Epithelial cell of proximal tubule (primary cell): ENCODE measurements at regions not wholly inside any gene's neighbourhood (a gene's known extent, or its start where the extent isn't known, plus 50 kb on each side); places are given as distances from the start of the nearest gene placed in this dataset.

Source experiments
- DNase-seq: peaks from one replicate; pipeline ENCODE4 v3.0.0-alpha.2; 2011; ENCODE audit warnings: low read depth
- H3K4me3 ChIP-seq: 2 replicates; pipeline ENCODE4 v1.5.1; 2011; ENCODE audit warnings: low read depth, mild to moderate bottlenecking, low read length
- CTCF ChIP-seq: conservative IDR thresholded peaks from 2 replicates; pipeline ENCODE4 v1.5.1; 2012; ENCODE audit warnings: low read depth, mild to moderate bottlenecking, low read length

GRCh38 chr2:45303417-45304202, 294.4 kb upstream of the SIX2 start:
- DNase-seq: no peak
- H3K4me3 ChIP-seq: no peak overlapping the region
- TF ChIP-seq CTCF: no peak

GRCh38 chr2:45301307-45302277, 292.3 kb upstream of the SIX2 start:
- no peak for DNase-seq
- TF ChIP-seq CTCF: no peak
- H3K4me3 ChIP-seq: no peak overlapping the region

GRCh38 chr2:45300026-45300750, 290.9 kb upstream of the SIX2 start:
- no peak for TF ChIP-seq CTCF
- DNase-seq: no peak
- H3K4me3 ChIP-seq: no peak overlapping the region

- DNase-seq: no peak
- no peak overlapping the region for H3K4me3 ChIP-seq
- TF ChIP-seq CTCF: no peak
Measured at GRCh38 chr2:45299361-45299760, 290.1 kb upstream of the SIX2 start.

- DNase-seq: no peak
- H3K4me3 ChIP-seq: no peak overlapping the region
- TF ChIP-seq CTCF: no peak
Measured at GRCh38 chr2:45293182-45293581, 283.9 kb upstream of the SIX2 start.

- TF ChIP-seq CTCF: no peak
- no peak overlapping the region for H3K4me3 ChIP-seq
- DNase-seq: no peak
Measured at GRCh38 chr2:45291296-45291701, 282.0 kb upstream of the SIX2 start.
